A549 (cell line): ENCODE measurements at regions not wholly inside any gene's neighbourhood (a gene's known extent, or its start where the extent isn't known, plus 50 kb on each side); places are given as distances from the start of the nearest gene placed in this dataset.

ENCODE experiments used
- ATAC-seq, 2 experiments: fragments of 200-7000 bp in 1 of 2; fragments of >200 bp in 1 of 2; cut with Nextera tagmentation in 1 of 2; cut with Tn5 transposase in 1 of 2; 3 replicates each; pipeline versions ENCODE4 v1.8.0 to v1.9.1; 2018 to 2020; ENCODE audit warnings: mild to moderate bottlenecking in 1 of 2, moderate library complexity in 1 of 2
- CTCF ChIA-PET: fragments of 300-600 bp; sonication (Branson Sonifier 250); formaldehyde crosslinking; extraction: SDS; loops from one replicate; lab custom pipeline; 2021; ENCODE audit warnings: antibody characterized with exemption, inconsistent platforms; lab: Yijun Ruan, JAX
- POLR2A ChIA-PET: fragments of 350-600 bp; formaldehyde crosslinking; extraction: SDS; loops from one replicate; lab custom pipeline; 2021; ENCODE audit warnings: antibody characterized with exemption, inconsistent platforms; lab: Yijun Ruan, JAX
- DNase-seq, 2 experiments: peaks; one replicate each; pipeline versions ENCODE4 v3.0.0 to v3.0.0-alpha.2; 2011 to 2016; ENCODE audit warnings: low read depth in 1 of 2, low spot score in 1 of 2
- FAIRE-seq: peaks from 2 replicates; lab custom pipeline; 2011; peaks lifted over from hg19 to GRCh38; lab: Jason Lieb, UNC
- H3K27ac ChIP-seq, 2 experiments: fragments of >200 bp; sonication (Bioruptor Twin); formaldehyde crosslinking; 3 replicates each; pipeline ENCODE4 v1.5.1; 2016 to 2017
- H3K4me1 ChIP-seq: fragments of >200 bp; sonication (Bioruptor Twin); formaldehyde crosslinking; 3 replicates; pipeline ENCODE4 v1.6.1; 2016
- H3K4me2 ChIP-seq: fragments of >200 bp; sonication (Bioruptor Twin); formaldehyde crosslinking; 3 replicates; pipeline ENCODE4 v1.6.1; 2016
- H3K4me3 ChIP-seq: fragments of >200 bp; sonication (Bioruptor Twin); formaldehyde crosslinking; 3 replicates; pipeline ENCODE4 v1.5.1; 2016
- H3K9me3 ChIP-seq: fragments of >200 bp; sonication (Bioruptor Twin); formaldehyde crosslinking; 3 replicates; pipeline ENCODE4 v1.6.1; 2016
- ATOH8 ChIP-seq: fragments of 250-450 bp; sonication (Bioruptor Pico); IDR thresholded peaks from 2 replicates; pipeline ENCODE4 v1.5.0; 2020; ENCODE audit warnings: low read depth, mild to moderate bottlenecking, moderate library complexity
- BHLHE40 ChIP-seq: IDR thresholded peaks from 2 replicates; pipeline ENCODE4 v1.6.1; 2012; ENCODE audit warnings: low read depth, low read length, inconsistent platforms
- CEBPB ChIP-seq, 2 experiments: fragments of >200 bp in 1 of 2; sonication (Bioruptor Twin) in 1 of 2; formaldehyde crosslinking in 1 of 2; IDR thresholded peaks; 2 replicates each; pipeline ENCODE4 v1.6.1; 2012 to 2016
- CHD2 ChIP-seq: fragments of 150-350 bp; IDR thresholded peaks from 2 replicates; pipeline ENCODE4 v1.6.1; 2014; ENCODE audit warnings: low read length; ENCODE audit not compliant: partially characterized antibody
- EHF ChIP-seq: fragments of 250-450 bp; sonication (Bioruptor Pico); IDR thresholded peaks from 2 replicates; pipeline ENCODE4 v1.5.0; 2020; ENCODE audit warnings: mild to moderate bottlenecking
- ESRRA ChIP-seq: fragments of 150-350 bp; IDR thresholded peaks from 2 replicates; pipeline ENCODE4 v1.6.1; 2014; ENCODE audit warnings: mild to moderate bottlenecking, low read length, borderline replicate concordance
- FOSL2 ChIP-seq, 2 experiments: fragments of 450-650 bp in 1 of 2; fragments of >200 bp in 1 of 2; sonication (Bioruptor Twin) in 1 of 2; formaldehyde crosslinking; IDR thresholded peaks; 2 replicates each; pipeline versions ENCODE4 v1.5.0 to v1.6.1; 2016 to 2020; ENCODE audit warnings: mild to moderate bottlenecking in 1 of 2, moderate library complexity in 1 of 2
- HEYL ChIP-seq: fragments of 250-450 bp; sonication (Bioruptor Pico); IDR thresholded peaks from 2 replicates; pipeline ENCODE4 v1.8.0; 2021; ENCODE audit warnings: mild to moderate bottlenecking, moderate library complexity
- JUNB ChIP-seq: fragments of >200 bp; sonication (Bioruptor Twin); formaldehyde crosslinking; IDR thresholded peaks from 2 replicates; pipeline ENCODE4 v1.6.1; 2016
- KDM1A ChIP-seq: fragments of 200-600 bp; sonication (generic); IDR thresholded peaks from 2 replicates; pipeline ENCODE4 v1.6.1; 2016; ENCODE audit warnings: low read depth, mild to moderate bottlenecking
- MAFK ChIP-seq: fragments of 450-650 bp; IDR thresholded peaks from 2 replicates; pipeline ENCODE4 v1.6.1; 2014; ENCODE audit not compliant: partially characterized antibody
- NFE2L2 ChIP-seq: fragments of 150-350 bp; conservative IDR thresholded peaks from 2 replicates; pipeline ENCODE4 v1.6.1; 2014; ENCODE audit warnings: low read length
- PHF8 ChIP-seq: fragments of 200-600 bp; sonication (generic); IDR thresholded peaks from 2 replicates; pipeline ENCODE4 v1.6.1; 2016; ENCODE audit warnings: low read depth, mild to moderate bottlenecking, antibody characterized with exemption, moderate library complexity, borderline replicate concordance
- POLR2A ChIP-seq: IDR thresholded peaks from 2 replicates; pipeline ENCODE4 v1.6.1; 2012; ENCODE audit warnings: mild to moderate bottlenecking, low read length
- RNF2 ChIP-seq: fragments of 200-600 bp; sonication (generic); IDR thresholded peaks from 2 replicates; pipeline ENCODE4 v1.6.1; 2016; ENCODE audit warnings: low read depth, mild to moderate bottlenecking, antibody characterized with exemption, moderate library complexity, borderline replicate concordance
- SMC3 ChIP-seq: fragments of >200 bp; sonication (Bioruptor Twin); formaldehyde crosslinking; IDR thresholded peaks from 3 replicates; pipeline ENCODE4 v1.6.1; 2018; ENCODE audit warnings: inconsistent platforms
- TFCP2L1 ChIP-seq: fragments of 250-450 bp; sonication (Bioruptor Pico); IDR thresholded peaks from 2 replicates; pipeline ENCODE4 v1.5.0; 2021; ENCODE audit warnings: mild to moderate bottlenecking
- TP53 ChIP-seq: fragments of 250-450 bp; sonication (Bioruptor Pico); IDR thresholded peaks from 2 replicates; pipeline ENCODE4 v1.5.0; 2021; ENCODE audit warnings: mild to moderate bottlenecking, moderate library complexity
- ZC3H11A ChIP-seq: fragments of 450-650 bp; IDR thresholded peaks from 2 replicates; pipeline ENCODE4 v1.6.1; 2014; ENCODE audit warnings: antibody characterized with exemption, mild to moderate bottlenecking
- ZFP36 ChIP-seq: fragments of 450-650 bp; IDR thresholded peaks from 2 replicates; pipeline ENCODE4 v1.6.1; 2014; ENCODE audit warnings: borderline replicate concordance; ENCODE audit not compliant: partially characterized antibody
- ZNF302 ChIP-seq: fragments of 250-450 bp; sonication (Bioruptor Pico); IDR thresholded peaks from 2 replicates; pipeline ENCODE4 v1.9.0; 2021; ENCODE audit warnings: inconsistent platforms, mild to moderate bottlenecking, moderate library complexity
- WGBS: methylation state at CpG from one replicate; pipeline ENCODE4 v1.1.6; 2017; ENCODE audit errors: missing lambda C conversion rate; 5-methylcytosine and 5-hydroxymethylcytosine counted together
- TF ChIP-seq, protein P1 (sequence below): IDR thresholded peaks from 2 replicates; pipeline ENCODE4 v1.6.1; 2012

- FAIRE-seq, result no peak
- CTCF ChIA-PET, result no interaction called here
Observed at GRCh38 chr14:65937960-65938316, 525.4 kb downstream of the FUT8 start.

GRCh38 chr14:65938738-65939137 is 526.2 kb downstream of the FUT8 start:
- CTCF ChIA-PET, result no interaction called here
- Histone ChIP-seq H3K4me3 (no peak overlapping the region), H3K4me2 (no peak overlapping the region), H3K9me3 (no peaks in the 10 kb centered on the region), H3K4me1 (no peaks in the 10 kb centered on the region), H3K27ac (no peak overlapping the region)
- POLR2A ChIA-PET, result no interaction called here
- DNase-seq, result no peak
- ATAC-seq, result no peak
- no peak for TF ChIP-seq NFE2L2
- TF ChIP-seq TP53 (CRISPR knock-in tag), result no peak
- TF ChIP-seq KDM1A, result no peak
- TF ChIP-seq ZFP36, result no peak
- TF ChIP-seq EHF (CRISPR knock-in tag), result no peak
- no peak for TF ChIP-seq CEBPB (IDR thresholded peaks at IDR 0.05)
- no peak for TF ChIP-seq ESRRA
- no peak for TF ChIP-seq HEYL
- TF ChIP-seq FOSL2 (IDR thresholded peaks at IDR 0.05), result no peak
- TF ChIP-seq FOSL2 (CRISPR knock-in tag; IDR thresholded peaks at IDR 0.05), result no peak
- no peak for TF ChIP-seq ATOH8 (CRISPR knock-in tag)
- TF ChIP-seq SMC3, result no peak
- no peak for TF ChIP-seq ZC3H11A
- no peak for FAIRE-seq
- WGBS, result 9% methylated on average over 2 of the region's 2 CpGs

More at GRCh38 chr14:65937960-65938316, 525.4 kb downstream of the FUT8 start:
- TF ChIP-seq TFCP2L1 (CRISPR knock-in tag) (no peak), CEBPB (IDR thresholded peaks at IDR 0.05) (no peak), RNF2 (no peak), FOSL2 (IDR thresholded peaks at IDR 0.05) (no peak), FOSL2 (CRISPR knock-in tag; IDR thresholded peaks at IDR 0.05) (no peak), JUNB (no peak), PHF8 (no peak), BHLHE40 (no peak), CHD2 (no peak)
- TF ChIP-seq, protein P1, sequence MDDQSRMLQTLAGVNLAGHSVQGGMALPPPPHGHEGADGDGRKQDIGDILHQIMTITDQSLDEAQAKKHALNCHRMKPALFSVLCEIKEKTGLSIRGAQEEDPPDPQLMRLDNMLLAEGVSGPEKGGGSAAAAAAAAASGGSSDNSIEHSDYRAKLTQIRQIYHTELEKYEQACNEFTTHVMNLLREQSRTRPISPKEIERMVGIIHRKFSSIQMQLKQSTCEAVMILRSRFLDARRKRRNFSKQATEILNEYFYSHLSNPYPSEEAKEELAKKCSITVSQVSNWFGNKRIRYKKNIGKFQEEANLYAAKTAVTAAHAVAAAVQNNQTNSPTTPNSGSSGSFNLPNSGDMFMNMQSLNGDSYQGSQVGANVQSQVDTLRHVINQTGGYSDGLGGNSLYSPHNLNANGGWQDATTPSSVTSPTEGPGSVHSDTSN, result no peak
- Histone ChIP-seq H3K4me1 (no peaks in the 10 kb centered on the region), H3K4me3 (no peak overlapping the region), H3K27ac (no peak overlapping the region), H3K4me2 (no peak overlapping the region), H3K9me3 (no peaks in the 10 kb centered on the region)
- POLR2A ChIA-PET, result no interaction called here
- DNase-seq, result no peak
- ATAC-seq, result no peak

DNA sequence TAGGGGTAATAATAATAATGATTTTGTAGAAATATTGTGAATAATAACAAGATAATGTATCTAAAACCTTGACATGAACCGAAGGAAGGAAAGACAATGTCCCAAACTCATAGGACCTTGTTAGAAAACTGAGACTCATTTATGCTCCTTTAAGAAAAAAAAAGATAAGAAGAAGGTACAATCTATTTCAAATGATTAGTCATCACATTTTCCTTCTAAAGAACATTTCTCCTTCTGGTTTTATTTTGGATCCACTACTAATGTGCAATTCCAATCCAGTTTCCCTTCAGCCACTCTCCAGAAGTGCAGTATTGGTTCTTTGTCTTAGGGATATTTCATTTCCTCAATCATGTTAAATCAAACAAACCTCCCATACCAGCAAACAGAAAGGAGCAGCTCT is 526.7 kb downstream of the FUT8 start:
- H3K27ac ChIP-seq, result no peak overlapping the region
- no peak for FAIRE-seq
- no peaks in the 10 kb centered on the region for H3K4me1 ChIP-seq
- no peak overlapping the region for H3K4me3 ChIP-seq
- no peaks in the 10 kb centered on the region for H3K9me3 ChIP-seq
- 40% methylated on average over 1 of the region's 1 CpG for WGBS
- H3K4me2 ChIP-seq, result no peak overlapping the region
- TF ChIP-seq, protein P1, result no peak
- TF ChIP-seq ZNF302 (no peak), POLR2A (no peak), MAFK (peak; percentile 66), RNF2 (no peak), EHF (CRISPR knock-in tag) (no peak)
- ChIA-PET POLR2A (no interaction called here), CTCF (interaction anchor here (2.9 kb wide), 1 partner anchor 10 kb away, joined by 14 read pairs; no protein-coding TSS in a partner anchor)
- no peak for ATAC-seq
- no peak for DNase-seq
